K562 (cell line): ENCODE measurements at regions not wholly inside any gene's neighbourhood (a gene's known extent, or its start where the extent isn't known, plus 50 kb on each side); places are given as distances from the start of the nearest gene placed in this dataset.

Source experiments
- ARID1B ChIP-seq: fragments of 450-650 bp; IDR thresholded peaks from 2 replicates; pipeline ENCODE4 v1.6.1; 2016; ENCODE audit warnings: antibody characterized with exemption, mild to moderate bottlenecking, inconsistent platforms
- CAMTA2 ChIP-seq: fragments of 250-450 bp; sonication (Bioruptor Pico); conservative IDR thresholded peaks from 2 replicates; pipeline ENCODE4 v1.5.1; 2022
- EHMT2 ChIP-seq: fragments of 450-650 bp; IDR thresholded peaks from 2 replicates; pipeline ENCODE4 v1.6.1; 2018; ENCODE audit warnings: antibody characterized with exemption
- EP300 ChIP-seq: IDR thresholded peaks from 2 replicates; pipeline ENCODE4 v1.6.1; 2012; ENCODE audit warnings: low read length, improper control_type of control experiment
- GABPB1 ChIP-seq: sonication (generic); formaldehyde crosslinking; IDR thresholded peaks from 2 replicates; pipeline ENCODE4 v1.8.0; 2022; ENCODE audit warnings: mild to moderate bottlenecking, missing genetic modification reagents
- HNRNPLL ChIP-seq: fragments of 200-400 bp; formaldehyde crosslinking; IDR thresholded peaks from 2 replicates; pipeline ENCODE4 v1.6.1; 2017; ENCODE audit warnings: low read length, low read depth, mild to moderate bottlenecking; ENCODE audit not compliant: poor library complexity, severe bottlenecking
- MCM5 ChIP-seq: fragments of 450-650 bp; IDR thresholded peaks from 2 replicates; pipeline ENCODE4 v1.6.1; 2016; ENCODE audit warnings: low read depth
- PTTG1 ChIP-seq: fragments of 450-650 bp; IDR thresholded peaks from 2 replicates; pipeline ENCODE4 v1.6.1; 2016; ENCODE audit warnings: low read depth, mild to moderate bottlenecking, missing genetic modification characterization, missing compliant biosample characterization
- RBBP5 ChIP-seq: fragments of 200-600 bp; sonication (generic); IDR thresholded peaks from 2 replicates; pipeline ENCODE4 v1.6.1; 2012; ENCODE audit warnings: borderline replicate concordance, mild to moderate bottlenecking, low read length, control low read depth, inconsistent platforms; ENCODE audit not compliant: insufficient read depth, poor library complexity, severe bottlenecking
- ZNF146 ChIP-seq: IDR thresholded peaks from one replicate; pipeline ENCODE4 v1.6.1; 2018; ENCODE audit warnings: missing compliant biosample characterization; ENCODE audit not compliant: unreplicated experiment
- TF ChIP-seq, protein P1 (sequence below): sonication (generic); formaldehyde crosslinking; IDR thresholded peaks from 2 replicates; pipeline ENCODE4 v1.4.0; 2020; ENCODE audit warnings: mild to moderate bottlenecking, missing genetic modification reagents
- TF ChIP-seq, protein P2 (sequence below): fragments of 450-650 bp; IDR thresholded peaks from 2 replicates; pipeline ENCODE4 v1.6.1; 2016; ENCODE audit warnings: low read depth
- TF ChIP-seq, protein P3 (sequence below): sonication (generic); IDR thresholded peaks from 2 replicates; pipeline ENCODE4 v1.6.1; 2016
- TF ChIP-seq, protein P4 (sequence below), 2 experiments: fragments of 450-650 bp; IDR thresholded peaks; 2 replicates each; pipeline ENCODE4 v1.6.1; 2018; ENCODE audit warnings: mild to moderate bottlenecking in 2 of 2, low read depth in 1 of 2; ENCODE audit not compliant: partially characterized antibody in 2 of 2

DNA sequence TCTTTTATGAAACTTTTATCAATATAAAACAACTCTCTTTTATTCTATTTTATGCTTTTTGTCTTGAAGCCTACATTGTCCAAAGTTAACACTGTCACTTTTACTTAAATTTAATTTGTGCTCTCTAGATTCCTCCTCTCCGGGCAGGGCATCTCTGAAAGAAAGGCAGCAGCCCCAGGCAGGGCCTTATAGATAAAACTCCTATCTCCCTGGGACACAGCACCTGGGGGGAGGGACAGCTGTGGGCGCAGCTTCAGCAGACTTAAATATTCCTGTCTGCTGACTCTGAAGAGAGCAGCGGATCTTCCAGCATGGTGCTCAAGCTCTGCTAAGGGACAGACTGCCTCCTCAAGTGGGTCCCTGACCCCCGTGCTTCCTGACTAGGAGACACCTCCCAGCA is 447.7 kb upstream of the FANCL start (continued):
- TF ChIP-seq, protein P1, sequence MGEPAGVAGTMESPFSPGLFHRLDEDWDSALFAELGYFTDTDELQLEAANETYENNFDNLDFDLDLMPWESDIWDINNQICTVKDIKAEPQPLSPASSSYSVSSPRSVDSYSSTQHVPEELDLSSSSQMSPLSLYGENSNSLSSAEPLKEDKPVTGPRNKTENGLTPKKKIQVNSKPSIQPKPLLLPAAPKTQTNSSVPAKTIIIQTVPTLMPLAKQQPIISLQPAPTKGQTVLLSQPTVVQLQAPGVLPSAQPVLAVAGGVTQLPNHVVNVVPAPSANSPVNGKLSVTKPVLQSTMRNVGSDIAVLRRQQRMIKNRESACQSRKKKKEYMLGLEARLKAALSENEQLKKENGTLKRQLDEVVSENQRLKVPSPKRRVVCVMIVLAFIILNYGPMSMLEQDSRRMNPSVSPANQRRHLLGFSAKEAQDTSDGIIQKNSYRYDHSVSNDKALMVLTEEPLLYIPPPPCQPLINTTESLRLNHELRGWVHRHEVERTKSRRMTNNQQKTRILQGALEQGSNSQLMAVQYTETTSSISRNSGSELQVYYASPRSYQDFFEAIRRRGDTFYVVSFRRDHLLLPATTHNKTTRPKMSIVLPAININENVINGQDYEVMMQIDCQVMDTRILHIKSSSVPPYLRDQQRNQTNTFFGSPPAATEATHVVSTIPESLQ (CRISPR knock-in tag), result no peak
- TF ChIP-seq GABPB1 (no peak), CAMTA2 (CRISPR knock-in tag) (no peak), EHMT2 (no peak), ZNF146 (CRISPR knock-in tag) (no peak), HNRNPLL (no peak), ARID1B (peak; percentile 95), RBBP5 (no peak), PTTG1 (tag) (no peak), MCM5 (no peak), EP300 (peak; percentile 88)
- TF ChIP-seq, protein P2, sequence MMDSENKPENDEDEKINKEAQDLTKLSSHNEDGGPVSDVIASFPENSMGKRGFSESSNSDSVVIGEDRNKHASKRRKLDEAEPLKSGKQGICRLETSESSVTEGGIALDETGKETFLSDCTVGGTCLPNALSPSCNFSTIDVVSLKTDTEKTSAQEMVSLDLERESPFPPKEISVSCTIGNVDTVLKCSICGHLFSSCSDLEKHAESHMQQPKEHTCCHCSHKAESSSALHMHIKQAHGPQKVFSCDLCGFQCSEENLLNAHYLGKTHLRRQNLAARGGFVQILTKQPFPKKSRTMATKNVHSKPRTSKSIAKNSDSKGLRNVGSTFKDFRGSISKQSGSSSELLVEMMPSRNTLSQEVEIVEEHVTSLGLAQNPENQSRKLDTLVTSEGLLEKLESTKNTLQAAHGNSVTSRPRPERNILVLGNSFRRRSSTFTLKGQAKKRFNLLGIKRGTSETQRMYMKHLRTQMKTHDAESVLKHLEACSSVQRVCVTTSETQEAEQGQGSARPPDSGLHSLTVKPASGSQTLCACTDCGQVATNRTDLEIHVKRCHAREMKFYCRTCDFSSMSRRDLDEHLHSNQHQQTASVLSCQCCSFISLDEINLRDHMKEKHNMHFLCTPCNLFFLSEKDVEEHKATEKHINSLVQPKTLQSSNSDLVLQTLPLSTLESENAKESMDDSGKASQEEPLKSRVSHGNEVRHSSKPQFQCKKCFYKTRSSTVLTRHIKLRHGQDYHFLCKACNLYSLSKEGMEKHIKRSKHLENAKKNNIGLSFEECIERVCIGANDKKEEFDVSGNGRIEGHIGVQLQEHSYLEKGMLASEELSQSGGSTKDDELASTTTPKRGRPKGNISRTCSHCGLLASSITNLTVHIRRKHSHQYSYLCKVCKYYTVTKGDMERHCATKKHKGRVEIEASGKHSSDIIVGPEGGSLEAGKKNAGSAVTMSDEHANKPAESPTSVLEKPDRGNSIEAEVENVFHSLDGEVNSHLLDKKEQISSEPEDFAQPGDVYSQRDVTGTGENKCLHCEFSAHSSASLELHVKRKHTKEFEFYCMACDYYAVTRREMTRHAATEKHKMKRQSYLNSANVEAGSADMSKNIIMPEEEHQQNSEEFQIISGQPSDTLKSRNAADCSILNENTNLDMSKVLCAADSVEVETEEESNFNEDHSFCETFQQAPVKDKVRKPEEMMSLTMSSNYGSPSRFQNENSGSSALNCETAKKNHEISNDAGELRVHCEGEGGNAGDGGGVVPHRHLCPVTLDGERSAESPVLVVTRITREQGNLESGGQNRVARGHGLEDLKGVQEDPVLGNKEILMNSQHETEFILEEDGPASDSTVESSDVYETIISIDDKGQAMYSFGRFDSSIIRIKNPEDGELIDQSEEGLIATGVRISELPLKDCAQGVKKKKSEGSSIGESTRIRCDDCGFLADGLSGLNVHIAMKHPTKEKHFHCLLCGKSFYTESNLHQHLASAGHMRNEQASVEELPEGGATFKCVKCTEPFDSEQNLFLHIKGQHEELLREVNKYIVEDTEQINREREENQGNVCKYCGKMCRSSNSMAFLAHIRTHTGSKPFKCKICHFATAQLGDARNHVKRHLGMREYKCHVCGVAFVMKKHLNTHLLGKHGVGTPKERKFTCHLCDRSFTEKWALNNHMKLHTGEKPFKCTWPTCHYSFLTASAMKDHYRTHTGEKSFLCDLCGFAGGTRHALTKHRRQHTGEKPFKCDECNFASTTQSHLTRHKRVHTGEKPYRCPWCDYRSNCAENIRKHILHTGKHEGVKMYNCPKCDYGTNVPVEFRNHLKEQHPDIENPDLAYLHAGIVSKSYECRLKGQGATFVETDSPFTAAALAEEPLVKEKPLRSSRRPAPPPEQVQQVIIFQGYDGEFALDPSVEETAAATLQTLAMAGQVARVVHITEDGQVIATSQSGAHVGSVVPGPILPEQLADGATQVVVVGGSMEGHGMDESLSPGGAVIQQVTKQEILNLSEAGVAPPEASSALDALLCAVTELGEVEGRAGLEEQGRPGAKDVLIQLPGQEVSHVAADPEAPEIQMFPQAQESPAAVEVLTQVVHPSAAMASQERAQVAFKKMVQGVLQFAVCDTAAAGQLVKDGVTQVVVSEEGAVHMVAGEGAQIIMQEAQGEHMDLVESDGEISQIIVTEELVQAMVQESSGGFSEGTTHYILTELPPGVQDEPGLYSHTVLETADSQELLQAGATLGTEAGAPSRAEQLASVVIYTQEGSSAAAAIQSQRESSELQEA, result no peak
- TF ChIP-seq, protein P3, sequence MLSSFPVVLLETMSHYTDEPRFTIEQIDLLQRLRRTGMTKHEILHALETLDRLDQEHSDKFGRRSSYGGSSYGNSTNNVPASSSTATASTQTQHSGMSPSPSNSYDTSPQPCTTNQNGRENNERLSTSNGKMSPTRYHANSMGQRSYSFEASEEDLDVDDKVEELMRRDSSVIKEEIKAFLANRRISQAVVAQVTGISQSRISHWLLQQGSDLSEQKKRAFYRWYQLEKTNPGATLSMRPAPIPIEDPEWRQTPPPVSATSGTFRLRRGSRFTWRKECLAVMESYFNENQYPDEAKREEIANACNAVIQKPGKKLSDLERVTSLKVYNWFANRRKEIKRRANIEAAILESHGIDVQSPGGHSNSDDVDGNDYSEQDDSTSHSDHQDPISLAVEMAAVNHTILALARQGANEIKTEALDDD, result no peak
- TF ChIP-seq, protein P4, sequence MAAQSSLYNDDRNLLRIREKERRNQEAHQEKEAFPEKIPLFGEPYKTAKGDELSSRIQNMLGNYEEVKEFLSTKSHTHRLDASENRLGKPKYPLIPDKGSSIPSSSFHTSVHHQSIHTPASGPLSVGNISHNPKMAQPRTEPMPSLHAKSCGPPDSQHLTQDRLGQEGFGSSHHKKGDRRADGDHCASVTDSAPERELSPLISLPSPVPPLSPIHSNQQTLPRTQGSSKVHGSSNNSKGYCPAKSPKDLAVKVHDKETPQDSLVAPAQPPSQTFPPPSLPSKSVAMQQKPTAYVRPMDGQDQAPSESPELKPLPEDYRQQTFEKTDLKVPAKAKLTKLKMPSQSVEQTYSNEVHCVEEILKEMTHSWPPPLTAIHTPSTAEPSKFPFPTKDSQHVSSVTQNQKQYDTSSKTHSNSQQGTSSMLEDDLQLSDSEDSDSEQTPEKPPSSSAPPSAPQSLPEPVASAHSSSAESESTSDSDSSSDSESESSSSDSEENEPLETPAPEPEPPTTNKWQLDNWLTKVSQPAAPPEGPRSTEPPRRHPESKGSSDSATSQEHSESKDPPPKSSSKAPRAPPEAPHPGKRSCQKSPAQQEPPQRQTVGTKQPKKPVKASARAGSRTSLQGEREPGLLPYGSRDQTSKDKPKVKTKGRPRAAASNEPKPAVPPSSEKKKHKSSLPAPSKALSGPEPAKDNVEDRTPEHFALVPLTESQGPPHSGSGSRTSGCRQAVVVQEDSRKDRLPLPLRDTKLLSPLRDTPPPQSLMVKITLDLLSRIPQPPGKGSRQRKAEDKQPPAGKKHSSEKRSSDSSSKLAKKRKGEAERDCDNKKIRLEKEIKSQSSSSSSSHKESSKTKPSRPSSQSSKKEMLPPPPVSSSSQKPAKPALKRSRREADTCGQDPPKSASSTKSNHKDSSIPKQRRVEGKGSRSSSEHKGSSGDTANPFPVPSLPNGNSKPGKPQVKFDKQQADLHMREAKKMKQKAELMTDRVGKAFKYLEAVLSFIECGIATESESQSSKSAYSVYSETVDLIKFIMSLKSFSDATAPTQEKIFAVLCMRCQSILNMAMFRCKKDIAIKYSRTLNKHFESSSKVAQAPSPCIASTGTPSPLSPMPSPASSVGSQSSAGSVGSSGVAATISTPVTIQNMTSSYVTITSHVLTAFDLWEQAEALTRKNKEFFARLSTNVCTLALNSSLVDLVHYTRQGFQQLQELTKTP (IDR thresholded peaks at IDR 0.05; ENCODE audit: low read depth in 1 of 2, partially characterized antibody in 2 of 2), result no peak
